Trophoblast cell (in vitro differentiated cells and primary cell): ENCODE measurements at regions not wholly inside any gene's neighbourhood (a gene's known extent, or its start where the extent isn't known, plus 50 kb on each side); places are given as distances from the start of the nearest gene placed in this dataset.

Experiments
- DNase-seq, 2 donors: peaks; one replicate each; pipeline ENCODE4 v3.0.0-alpha.2; 2016
- H2AFZ ChIP-seq: 2 replicates; pipeline ENCODE4 v1.6.1; 2013; ENCODE audit warnings: low read length, moderate library complexity, mild to moderate bottlenecking; ENCODE audit not compliant: insufficient read depth, poor library complexity
- H2AK5ac ChIP-seq: 2 replicates; pipeline ENCODE4 v1.6.1; 2013; ENCODE audit warnings: mild to moderate bottlenecking, low read length
- H2BK120ac ChIP-seq: 2 replicates; pipeline ENCODE4 v1.6.1; 2013; ENCODE audit warnings: low read length, mild to moderate bottlenecking, moderate library complexity; ENCODE audit not compliant: insufficient read depth, poor library complexity
- H2BK12ac ChIP-seq: 2 replicates; pipeline ENCODE4 v1.6.1; 2013; ENCODE audit warnings: mild to moderate bottlenecking, low read length, moderate library complexity
- H2BK5ac ChIP-seq: 2 replicates; pipeline ENCODE4 v1.6.1; 2013; ENCODE audit warnings: low read length, low read depth, moderate library complexity, mild to moderate bottlenecking; ENCODE audit not compliant: poor library complexity
- H3K14ac ChIP-seq: 2 replicates; pipeline ENCODE4 v1.6.1; 2013; ENCODE audit warnings: mild to moderate bottlenecking, low read length
- H3K18ac ChIP-seq: 2 replicates; pipeline ENCODE4 v1.6.1; 2013; ENCODE audit warnings: mild to moderate bottlenecking, low read length
- H3K23ac ChIP-seq: 2 replicates; pipeline ENCODE4 v1.6.1; 2013; ENCODE audit warnings: low read length
- H3K27ac ChIP-seq: 2 replicates; pipeline ENCODE4 v1.5.1; 2013; ENCODE audit warnings: low read depth, mild to moderate bottlenecking, inconsistent platforms, low read length, moderate library complexity
- H3K27me3 ChIP-seq: 2 replicates; pipeline ENCODE4 v1.6.1; 2013; ENCODE audit warnings: inconsistent platforms, mild to moderate bottlenecking, low read length, moderate library complexity; ENCODE audit not compliant: insufficient read depth
- H3K36me3 ChIP-seq, 2 experiments: 1 replicate in 1 of 2; 2 replicates in 1 of 2; pipeline ENCODE4 v1.6.1; 2013; ENCODE audit warnings: low read length in 2 of 2, mild to moderate bottlenecking in 2 of 2, moderate library complexity in 1 of 2; ENCODE audit not compliant: insufficient read depth in 2 of 2, control insufficient read depth in 1 of 2
- H3K4ac ChIP-seq: 2 replicates; pipeline ENCODE4 v1.6.1; 2013; ENCODE audit warnings: low read depth, mild to moderate bottlenecking, low read length, moderate library complexity
- H3K4me1 ChIP-seq, 2 experiments: 1 replicate in 1 of 2; 2 replicates in 1 of 2; pipeline ENCODE4 v1.6.1; 2013; ENCODE audit warnings: low read length in 2 of 2, mild to moderate bottlenecking in 2 of 2, moderate library complexity in 1 of 2; ENCODE audit not compliant: insufficient read depth in 2 of 2, control insufficient read depth in 1 of 2
- H3K4me2 ChIP-seq: 2 replicates; pipeline ENCODE4 v1.6.1; 2013; ENCODE audit warnings: inconsistent platforms, mild to moderate bottlenecking, low read length, moderate library complexity
- H3K4me3 ChIP-seq: 2 replicates; pipeline ENCODE4 v1.5.1; 2013; ENCODE audit warnings: mild to moderate bottlenecking, low read depth, low read length, inconsistent platforms
- H3K79me1 ChIP-seq: one replicate; pipeline ENCODE4 v1.6.1; 2013; ENCODE audit warnings: low read length
- H3K79me2 ChIP-seq: 2 replicates; pipeline ENCODE4 v1.6.1; 2013; ENCODE audit warnings: low read length, mild to moderate bottlenecking; ENCODE audit not compliant: control insufficient read depth, insufficient read depth, poor library complexity
- H3K9ac ChIP-seq: 2 replicates; pipeline ENCODE4 v1.6.1; 2013; ENCODE audit warnings: mild to moderate bottlenecking, low read length
- H3K9me3 ChIP-seq: 2 replicates; pipeline ENCODE4 v1.6.1; 2013; ENCODE audit warnings: low read depth, mild to moderate bottlenecking, control low read depth, inconsistent platforms, low read length; ENCODE audit not compliant: insufficient read depth
- H4K12ac ChIP-seq: 2 replicates; pipeline ENCODE4 v1.6.1; 2013; ENCODE audit warnings: low read depth, mild to moderate bottlenecking, low read length, moderate library complexity
- H4K8ac ChIP-seq: 2 replicates; pipeline ENCODE4 v1.6.1; 2013; ENCODE audit warnings: low read depth, mild to moderate bottlenecking, low read length, moderate library complexity
- H4K91ac ChIP-seq: one replicate; pipeline ENCODE4 v1.6.1; 2013; ENCODE audit warnings: low read depth, mild to moderate bottlenecking, low read length, moderate library complexity
- WGBS: extraction: QIAGEN DNeasy Blood & Tissue Kit; methylation state at CpG from one replicate; pipeline ENCODE4 v1.1.7; 2013; ENCODE audit warnings: missing lambda C conversion rate; ENCODE audit not compliant: insufficient read length, insufficient coverage; ENCODE audit errors: extremely low coverage; 5-methylcytosine and 5-hydroxymethylcytosine counted together

- no peak overlapping the region for H3K4me3 ChIP-seq
- no peak overlapping the region for H3K9ac ChIP-seq
- DNase-seq: no peak
- H3K4ac ChIP-seq: no peak overlapping the region
- H3K79me2 ChIP-seq: no peaks in the 10 kb centered on the region
- H4K91ac ChIP-seq: no peak overlapping the region
- H3K14ac ChIP-seq: no peak overlapping the region
- H2BK12ac ChIP-seq: no peak overlapping the region
- no peak overlapping the region for H2AK5ac ChIP-seq
- H3K79me1 ChIP-seq: no peaks in the 10 kb centered on the region
- H2BK120ac ChIP-seq: no peak overlapping the region
- no peak overlapping the region for H3K27ac ChIP-seq
- no peaks in the 10 kb centered on the region for H3K4me1 ChIP-seq
- no peaks in the 10 kb centered on the region for H3K9me3 ChIP-seq
- no peak overlapping the region for H4K8ac ChIP-seq
- H3K4me2 ChIP-seq: no peak overlapping the region
- H2BK5ac ChIP-seq: no peak overlapping the region
- no peak overlapping the region for H4K12ac ChIP-seq
- H3K18ac ChIP-seq: no peak overlapping the region
- WGBS: no CpG with 5 or more reads among the region's 2 CpGs
- no peaks in the 10 kb centered on the region for H3K36me3 ChIP-seq
- H3K23ac ChIP-seq: no peak overlapping the region
- H2AFZ ChIP-seq: no peak overlapping the region
- H3K27me3 ChIP-seq: no peaks in the 10 kb centered on the region
Observed at GRCh38 chr5:89123581-89123980, 240.6 kb upstream of the MEF2C start.

GRCh38 chr5:89120719-89121118 lies 237.7 kb upstream of the MEF2C start:
- H3K27ac ChIP-seq: no peak overlapping the region
- no peak overlapping the region for H3K18ac ChIP-seq
- no peaks in the 10 kb centered on the region for H3K79me2 ChIP-seq
- no CpG with 5 or more reads among the region's 3 CpGs for WGBS
- no peak overlapping the region for H2AK5ac ChIP-seq
- H3K4me3 ChIP-seq: no peak overlapping the region
- no peak overlapping the region for H2BK5ac ChIP-seq
- no peak overlapping the region for H3K4me2 ChIP-seq
- no peaks in the 10 kb centered on the region for H3K27me3 ChIP-seq
- H2BK120ac ChIP-seq: no peak overlapping the region
- H4K12ac ChIP-seq: no peak overlapping the region
- no peak overlapping the region for H3K23ac ChIP-seq
- H3K4me1 ChIP-seq: no peaks in the 10 kb centered on the region
- H3K79me1 ChIP-seq: no peaks in the 10 kb centered on the region
- H3K9me3 ChIP-seq: no peaks in the 10 kb centered on the region
- peak; percentile 50 to 55 for DNase-seq
- no peak overlapping the region for H2BK12ac ChIP-seq
- no peak overlapping the region for H3K9ac ChIP-seq
- no peak overlapping the region for H4K91ac ChIP-seq
- H2AFZ ChIP-seq: no peak overlapping the region
- H3K4ac ChIP-seq: no peak overlapping the region
- H3K36me3 ChIP-seq: no peaks in the 10 kb centered on the region
- no peak overlapping the region for H3K14ac ChIP-seq
- H4K8ac ChIP-seq: no peak overlapping the region

- no peaks in the 10 kb centered on the region for H3K4me1 ChIP-seq
- no peak overlapping the region for H3K9ac ChIP-seq
- H3K27ac ChIP-seq: no peak overlapping the region
- H3K36me3 ChIP-seq: no peaks in the 10 kb centered on the region
- H4K12ac ChIP-seq: no peak overlapping the region
- no peak overlapping the region for H2AFZ ChIP-seq
- H3K4ac ChIP-seq: no peak overlapping the region
- no peak overlapping the region for H4K91ac ChIP-seq
- H3K14ac ChIP-seq: no peak overlapping the region
- no peak overlapping the region for H2AK5ac ChIP-seq
- no peak overlapping the region for H2BK5ac ChIP-seq
- no peak for DNase-seq
- H3K79me1 ChIP-seq: no peaks in the 10 kb centered on the region
- no CpG with 5 or more reads among the region's 1 CpG for WGBS
- no peaks in the 10 kb centered on the region for H3K27me3 ChIP-seq
- H4K8ac ChIP-seq: no peak overlapping the region
- no peak overlapping the region for H3K4me2 ChIP-seq
- H3K18ac ChIP-seq: no peak overlapping the region
- H3K23ac ChIP-seq: no peak overlapping the region
- no peaks in the 10 kb centered on the region for H3K79me2 ChIP-seq
- no peak overlapping the region for H2BK120ac ChIP-seq
- no peak overlapping the region for H2BK12ac ChIP-seq
- no peak overlapping the region for H3K4me3 ChIP-seq
- no peaks in the 10 kb centered on the region for H3K9me3 ChIP-seq
Observed at GRCh38 chr5:89117124-89117644, 234.2 kb upstream of the MEF2C start.

GRCh38 chr5:89110916-89111646 lies 228.1 kb upstream of the MEF2C start:
- no peaks in the 10 kb centered on the region for H3K79me1 ChIP-seq
- no peak overlapping the region for H3K27ac ChIP-seq
- no peak overlapping the region for H4K12ac ChIP-seq
- no peak overlapping the region for H2BK120ac ChIP-seq
- DNase-seq: no peak
- no peak overlapping the region for H4K8ac ChIP-seq
- H2AK5ac ChIP-seq: no peak overlapping the region
- no peak overlapping the region for H2BK5ac ChIP-seq
- no peak overlapping the region for H2BK12ac ChIP-seq
- H3K23ac ChIP-seq: no peak overlapping the region
- H4K91ac ChIP-seq: no peak overlapping the region
- H3K79me2 ChIP-seq: no peaks in the 10 kb centered on the region
- H2AFZ ChIP-seq: no peak overlapping the region
- H3K18ac ChIP-seq: no peak overlapping the region
- no peak overlapping the region for H3K4me3 ChIP-seq
- no peak overlapping the region for H3K4me2 ChIP-seq
- no peaks in the 10 kb centered on the region for H3K36me3 ChIP-seq
- no peaks in the 10 kb centered on the region for H3K9me3 ChIP-seq
- H3K4me1 ChIP-seq: no peaks in the 10 kb centered on the region
- H3K27me3 ChIP-seq: no peaks in the 10 kb centered on the region
- no CpG with 5 or more reads among the region's 4 CpGs for WGBS
- no peak overlapping the region for H3K9ac ChIP-seq
- no peak overlapping the region for H3K4ac ChIP-seq
- H3K14ac ChIP-seq: no peak overlapping the region
